NCI-H1092 (cell line): ENCODE measurements at regions not wholly inside any gene's neighbourhood (a gene's known extent, or its start where the extent isn't known, plus 50 kb on each side); places are given as distances from the start of the nearest gene placed in this dataset.

ENCODE experiments used
- DNase-seq: peaks from one replicate; lab custom pipeline; 2025; lab: John Stamatoyannopoulos, UW

DNA sequence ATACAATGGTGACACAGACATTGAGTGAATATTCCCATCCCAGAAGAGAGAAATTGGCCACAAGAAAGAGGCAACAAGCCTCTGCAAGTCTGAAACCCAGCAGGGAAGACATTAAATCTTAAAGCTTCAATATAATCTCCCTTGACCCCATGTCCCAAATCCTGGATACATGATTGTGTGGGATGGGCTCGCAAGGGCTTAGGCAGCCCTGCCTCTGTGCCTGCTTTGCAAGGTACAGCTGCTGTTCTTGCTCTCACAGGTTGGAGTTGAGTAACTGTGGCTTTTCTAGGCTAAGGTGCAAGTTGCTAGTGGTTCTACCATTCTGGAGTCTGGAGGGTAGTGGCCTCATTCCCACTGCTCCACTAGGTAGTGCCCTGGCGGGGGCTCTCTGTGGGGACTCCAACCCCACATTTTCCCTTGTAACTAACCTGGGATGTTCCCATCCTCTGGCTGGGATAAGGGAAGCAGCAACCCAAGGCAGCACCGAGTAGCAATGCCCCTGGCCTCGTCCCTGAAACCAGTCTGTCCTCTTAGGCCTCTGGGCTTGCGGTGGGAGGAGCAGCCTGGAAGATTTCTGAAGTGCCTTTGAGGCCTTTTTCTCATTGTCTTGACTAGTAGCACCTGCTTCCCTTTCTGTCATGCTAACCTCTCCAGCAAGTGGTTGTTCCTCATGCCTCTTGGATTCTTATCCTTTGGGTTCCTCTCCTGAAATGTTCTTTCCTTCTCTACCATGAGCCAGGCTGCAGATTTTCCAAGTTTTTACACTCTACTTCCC is 90.0 kb downstream of the FAM174B start:
- no peak for DNase-seq

DNA sequence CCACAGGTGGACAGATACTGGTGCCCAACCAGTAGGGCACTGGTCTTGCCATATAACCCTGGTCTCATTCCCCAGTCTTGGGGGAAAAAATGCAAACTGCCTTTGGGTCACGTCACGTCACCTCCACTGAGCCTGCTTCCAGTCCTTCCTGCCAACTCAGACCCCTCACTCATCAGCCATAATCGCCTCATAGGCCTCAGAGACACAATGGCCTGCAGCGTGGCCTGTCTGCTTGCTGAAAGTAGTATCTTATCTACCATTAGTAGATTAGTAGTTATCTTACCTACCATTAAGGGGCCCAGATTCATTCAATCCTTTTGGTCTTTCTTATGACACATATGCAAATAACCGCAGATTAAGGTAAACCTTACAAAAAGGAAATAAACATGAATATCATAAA is 93.8 kb downstream of the FAM174B start:
- no peak for DNase-seq

DNA sequence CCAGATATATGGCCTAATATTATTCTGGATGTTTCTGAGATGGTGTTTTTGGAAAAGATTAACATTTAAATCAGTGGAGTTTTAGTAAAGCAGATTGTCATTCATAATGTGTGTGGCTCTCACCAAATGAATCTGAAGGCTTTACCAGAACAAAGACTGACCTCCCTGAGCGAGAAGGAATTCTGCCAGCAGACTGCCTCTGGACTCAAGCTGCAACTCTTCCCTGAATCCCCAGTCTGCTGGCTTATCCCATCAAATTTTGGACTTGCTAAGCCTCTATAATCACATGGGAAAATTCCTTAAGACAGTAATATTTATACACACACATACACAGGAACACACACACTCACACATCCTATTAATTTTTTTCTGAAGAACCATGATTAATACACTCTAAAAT is 102.3 kb downstream of the FAM174B start:
- DNase-seq = no peak

DNA sequence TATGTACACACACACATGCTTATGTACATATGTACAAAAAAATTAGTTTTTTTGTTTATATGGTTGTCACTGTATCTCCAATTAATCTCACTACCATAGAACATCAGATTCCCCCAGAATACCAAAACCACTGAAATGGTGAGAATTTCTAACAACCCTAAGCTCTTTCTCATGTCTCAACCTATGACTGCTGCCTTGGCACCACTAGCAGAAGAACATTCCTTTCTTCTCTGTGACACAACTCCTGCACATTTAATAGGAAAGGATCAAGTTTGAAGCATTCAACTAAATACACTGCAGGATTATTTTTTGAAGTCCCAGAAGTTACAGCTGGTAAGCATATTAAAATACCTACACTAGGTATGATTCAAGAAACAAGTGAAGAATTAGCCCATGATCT is 109.6 kb downstream of the FAM174B start:
- no peak for DNase-seq

DNA sequence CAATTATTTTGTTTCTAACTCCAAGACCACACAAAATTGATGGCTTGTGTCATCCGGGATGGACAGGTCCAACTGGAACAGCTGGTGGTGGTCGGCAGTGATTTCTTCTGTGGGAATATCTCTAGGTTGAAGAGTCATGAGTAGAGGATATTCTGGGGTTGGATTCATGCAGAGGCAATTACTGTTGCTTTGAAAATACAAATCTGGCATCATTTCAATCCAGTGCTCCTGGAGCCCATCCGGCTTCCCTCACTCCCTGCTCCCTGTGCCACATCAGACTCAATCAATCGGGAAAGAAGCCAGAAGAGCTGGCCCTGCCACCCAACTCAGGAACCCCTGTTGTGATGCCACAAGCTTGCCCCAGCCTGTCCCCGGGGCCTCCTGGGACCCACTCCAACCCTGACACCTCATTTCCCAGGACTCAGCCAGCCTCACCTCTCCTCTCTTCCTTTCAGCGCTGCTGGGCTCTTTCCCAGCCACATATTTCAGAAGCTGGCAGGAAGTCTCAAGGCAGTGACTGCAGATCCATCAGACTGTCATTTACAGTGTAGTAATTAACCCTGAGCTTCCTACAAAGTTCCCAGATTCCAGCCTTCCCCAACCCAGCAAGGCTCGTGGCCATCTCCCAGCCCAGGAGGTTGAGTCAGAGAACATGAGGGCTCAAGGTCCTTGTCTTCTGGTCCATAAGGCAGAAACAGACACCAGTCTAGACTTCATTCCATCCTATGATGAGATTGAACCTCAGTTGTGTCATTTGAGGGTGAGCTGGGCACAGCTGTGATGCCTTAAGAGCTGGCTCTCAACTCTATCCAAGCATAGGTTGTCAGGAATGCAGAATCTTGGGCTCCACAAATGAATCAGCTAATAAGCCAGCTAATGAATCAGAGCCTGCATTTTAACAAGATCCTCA is 114.0 kb downstream of the FAM174B start:
- peak; percentile 15 for DNase-seq

GRCh38 chr15:92538115-92538514 is 117.5 kb downstream of the FAM174B start:
- no peak for DNase-seq

DNA sequence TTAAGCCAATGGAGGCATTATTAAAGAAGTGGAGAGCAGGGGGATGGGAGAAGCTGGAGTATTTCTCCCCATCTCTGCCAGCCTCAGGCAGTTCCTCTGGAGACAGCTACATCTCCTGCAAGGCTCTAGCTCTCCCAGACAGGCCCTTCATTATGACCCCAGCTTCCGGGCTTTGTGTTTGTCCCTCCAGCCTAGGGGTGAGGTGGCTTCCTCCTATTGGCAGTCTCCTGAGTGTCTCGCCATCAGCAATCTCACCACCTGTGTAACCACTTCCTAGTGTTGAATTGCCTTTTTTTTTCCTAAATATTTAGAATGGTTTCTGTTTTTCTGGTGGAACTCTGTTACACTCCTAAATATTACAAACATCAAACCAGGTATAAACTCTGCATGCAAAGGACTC is 122.3 kb downstream of the FAM174B start:
- DNase-seq = no peak

- no peak for DNase-seq
These were observed 124.2 kb downstream of the FAM174B start for GRCh38 chr15:92531406-92531805.

GRCh38 chr15:92528736-92529135 is 126.8 kb downstream of the FAM174B start:
- DNase-seq = no peak

GRCh38 chr15:92527197-92527596 is 128.4 kb downstream of the FAM174B start:
- DNase-seq = no peak

DNA sequence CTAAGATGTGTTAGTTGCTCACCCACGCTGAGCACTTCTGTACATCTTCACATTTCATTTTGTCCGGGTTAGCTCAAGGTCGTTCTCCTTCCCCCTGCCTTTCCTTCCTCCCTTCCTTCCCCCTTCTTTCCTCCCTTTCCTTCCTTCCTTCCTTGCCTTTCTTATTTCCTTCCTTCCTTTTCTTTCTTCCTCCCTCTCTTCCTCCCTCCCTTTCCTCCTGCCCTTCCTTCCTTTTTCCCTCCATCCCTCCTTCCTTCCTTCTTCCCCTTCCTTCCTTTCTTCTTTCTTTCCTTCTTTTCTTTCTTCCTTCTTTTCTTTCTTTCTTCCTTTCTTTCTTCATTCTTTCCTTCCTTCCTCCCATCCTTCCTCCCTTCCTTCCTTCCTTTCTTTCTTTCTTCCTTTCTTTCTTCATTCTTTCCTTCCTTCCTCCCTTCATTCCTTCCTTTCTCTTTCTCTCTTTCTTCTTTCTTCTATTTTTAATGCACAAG is 129.8 kb downstream of the FAM174B start:
- no peak for DNase-seq

GRCh38 chr15:92524874-92525565 is 130.6 kb downstream of the FAM174B start:
- DNase-seq = no peak

DNA sequence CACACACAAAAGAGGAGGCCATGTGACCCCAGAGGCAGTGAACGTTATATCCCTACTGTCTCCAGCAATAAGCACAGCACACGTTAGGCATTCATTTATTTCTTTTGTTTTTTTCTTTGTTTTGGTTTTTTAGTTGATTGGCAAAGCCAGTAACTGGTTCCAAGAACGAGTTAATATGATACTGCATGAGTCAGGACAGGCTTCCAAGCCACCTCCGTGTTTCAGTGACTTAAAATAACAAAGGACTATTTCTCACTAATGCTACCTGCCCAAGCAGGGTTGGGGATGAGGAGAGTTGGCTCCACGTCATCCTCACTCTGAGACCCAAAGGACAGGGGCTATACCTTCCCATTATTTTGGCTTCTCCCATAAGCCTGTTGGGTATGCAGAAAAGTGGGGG is 130.5 kb downstream of the ST8SIA2 start:
- DNase-seq = no peak

DNA sequence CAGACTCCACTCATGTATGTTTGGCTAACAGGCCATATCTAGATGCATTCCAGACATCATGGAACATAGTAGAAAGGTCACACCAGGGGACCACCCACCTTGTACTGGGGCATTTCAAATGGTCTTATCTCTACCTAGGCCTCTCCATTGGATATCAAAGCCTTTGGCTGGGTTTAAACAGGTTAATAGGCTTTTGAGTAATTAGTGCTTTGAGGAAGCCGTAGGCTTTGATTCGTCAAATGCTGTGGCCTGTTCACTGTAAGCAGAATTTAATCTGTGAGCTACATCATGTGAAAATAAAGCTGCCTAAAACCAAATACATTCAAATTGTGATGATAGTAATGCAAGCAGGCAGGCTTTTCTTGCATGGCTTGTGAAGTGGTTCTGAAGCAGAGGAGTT is 129.5 kb downstream of the ST8SIA2 start:
- DNase-seq = no peak

DNA sequence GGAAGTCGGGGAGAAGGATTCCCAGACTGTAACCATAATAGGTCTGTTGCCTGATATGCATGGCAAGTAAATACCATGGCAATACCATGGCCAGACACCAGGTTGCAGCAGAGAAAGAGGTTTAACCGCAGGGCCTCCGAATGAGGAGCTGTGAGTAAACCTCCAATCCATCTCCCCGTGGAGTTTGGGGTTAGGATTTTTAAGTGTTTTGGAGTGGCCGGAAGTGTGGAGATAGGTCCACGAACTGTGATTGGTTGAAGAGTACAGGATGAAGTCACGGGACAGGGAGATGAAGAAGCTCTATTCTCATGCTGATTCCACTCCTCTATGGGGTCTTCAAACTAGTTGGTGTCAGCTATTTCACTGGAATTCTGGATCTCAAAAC is 127.9 kb downstream of the ST8SIA2 start:
- peak; percentile 69 for DNase-seq

GRCh38 chr15:92520914-92521623 is 127.4 kb downstream of the ST8SIA2 start:
- no peak for DNase-seq

GRCh38 chr15:92519709-92520108 is 126.0 kb downstream of the ST8SIA2 start:
- DNase-seq = no peak
